ENCODE measurements at regions not wholly inside any gene's neighbourhood (a gene's known extent, or its start where the extent isn't known, plus 50 kb on each side); places are given as distances from the start of the nearest gene placed in this dataset.

DNA sequence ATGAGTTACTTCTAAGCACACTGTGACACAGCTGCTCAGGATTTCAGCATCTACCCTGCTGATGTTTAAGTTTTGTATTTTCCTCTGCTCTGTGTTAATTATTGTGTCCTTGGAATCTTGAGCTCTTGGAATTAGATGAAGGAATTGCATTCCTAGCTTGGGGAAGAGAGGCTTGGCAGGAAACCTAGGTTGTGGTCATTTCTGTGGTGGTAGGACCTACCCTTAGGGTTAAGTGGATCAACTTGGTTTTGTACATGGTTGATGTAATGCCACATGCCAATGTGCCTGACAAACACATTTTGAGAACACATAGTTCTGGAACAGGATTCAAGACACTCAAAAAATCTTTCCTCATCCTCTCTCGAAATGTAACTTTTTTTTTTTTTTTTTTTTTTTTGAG, 264.5 kb upstream of the MEX3C start:
- H3K79me2 ChIP-seq (ENCODE audit: control insufficient read depth, insufficient read depth, low read length) = no peaks in the 10 kb centered on the region
- H3K27ac ChIP-seq (ENCODE audit: control insufficient read depth, insufficient read depth) = no peak overlapping the region
- CTCF ChIA-PET = no interaction called here
- in situ Hi-C loops (cut with MboI) = no loop called here
- SMC1A ChIA-PET (ENCODE audit: uncharacterized antibody, unreplicated experiment) = no interaction called here
- no peaks in the 10 kb centered on the region for H4K20me1 ChIP-seq (ENCODE audit: control insufficient read depth, insufficient read depth)
- H3K4me2 ChIP-seq (ENCODE audit: control insufficient read depth, insufficient read depth) = no peak overlapping the region
- no CpG with 5 or more reads among the region's 1 CpG for WGBS (ENCODE audit: insufficient coverage, insufficient replicate concordance, low lambda C conversion rate, missing lambda C conversion rate)
- no peak for DNase-seq (ENCODE audit: low read depth, low spot score)
- H3K9me3 ChIP-seq (replicated peaks; ENCODE audit: control insufficient read depth, insufficient read depth, low read length) = no peaks in the 10 kb centered on the region
- FAIRE-seq = no peak
- H3K36me3 ChIP-seq (ENCODE audit: control insufficient read depth in 2 of 2, insufficient read depth in 2 of 2, low read length in 1 of 2) = no peaks in the 10 kb centered on the region
- TF ChIP-seq SPI1 (IDR thresholded peaks at IDR 0.05; ENCODE audit: borderline replicate concordance, insufficient read depth, low read depth, low read length) (no peak), BRCA1 (IDR thresholded peaks at IDR 0.05; ENCODE audit: low read depth, low read length) (no peak)
- intact Hi-C loops (cut with micrococcal nuclease; ENCODE audit: unreplicated experiment) = no loop called here
- H3K4me3 ChIP-seq = no peak overlapping the region
- H3K27me3 ChIP-seq (replicated peaks in 1 of 2; ENCODE audit: control insufficient read depth in 2 of 2, insufficient read depth in 2 of 2, low read length in 1 of 2) = no peaks in the 10 kb centered on the region
- RAD21 ChIA-PET (ENCODE audit: unreplicated experiment) = no interaction called here
- no TSS peak for BruUV-seq (replicated peaks)
- H3K4me1 ChIP-seq (ENCODE audit: control insufficient read depth, insufficient read depth, low read length) = no peaks in the 10 kb centered on the region
- H2AFZ ChIP-seq (ENCODE audit: control insufficient read depth, low read depth, low read length) = no peak overlapping the region
- ATAC-seq = no peak
- POLR2A ChIA-PET = no interaction called here
- no peak overlapping the region for H3K9ac ChIP-seq (ENCODE audit: control insufficient read depth, insufficient read depth, low read length)

DNA sequence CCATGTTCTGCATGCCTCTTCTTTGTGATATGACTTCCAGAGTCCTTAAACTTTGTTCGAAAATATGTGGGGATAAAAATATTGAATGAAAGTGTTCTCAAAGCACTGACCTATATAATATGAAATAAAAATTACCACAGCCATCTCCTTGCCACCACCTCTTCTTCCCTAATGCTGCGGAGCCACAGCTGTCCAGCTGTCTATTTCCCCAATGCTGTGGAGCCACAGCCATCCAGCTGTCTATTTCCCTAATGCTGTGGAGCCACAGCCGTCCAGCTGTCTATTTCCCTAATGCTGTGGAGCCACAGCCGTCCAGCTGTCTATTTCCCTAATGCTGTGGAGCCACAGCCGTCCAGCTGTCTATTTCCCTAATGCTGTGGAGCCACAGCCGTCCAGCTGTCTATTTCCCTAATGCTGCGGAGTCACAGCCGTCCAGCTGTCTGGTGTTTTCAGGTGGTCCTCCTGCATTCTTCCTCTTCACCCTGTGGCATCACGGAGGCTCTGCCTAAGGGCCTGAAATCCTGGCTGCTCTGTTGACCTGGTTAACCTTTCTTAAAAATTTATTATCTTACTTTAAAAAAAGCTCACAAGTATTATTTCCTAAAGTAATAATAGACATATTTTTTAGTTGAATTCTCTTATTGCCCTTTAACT, 266.1 kb upstream of the MEX3C start:
- Histone ChIP-seq H3K9me3 (replicated peaks; ENCODE audit: control insufficient read depth, insufficient read depth, low read length) (no peaks in the 10 kb centered on the region), H3K4me2 (ENCODE audit: control insufficient read depth, insufficient read depth) (no peak overlapping the region), H3K36me3 (ENCODE audit: control insufficient read depth in 2 of 2, insufficient read depth in 2 of 2, low read length in 1 of 2) (no peaks in the 10 kb centered on the region), H2AFZ (ENCODE audit: control insufficient read depth, low read depth, low read length) (no peak overlapping the region), H3K4me1 (ENCODE audit: control insufficient read depth, insufficient read depth, low read length) (no peaks in the 10 kb centered on the region), H4K20me1 (ENCODE audit: control insufficient read depth, insufficient read depth) (no peaks in the 10 kb centered on the region), H3K9ac (ENCODE audit: control insufficient read depth, insufficient read depth, low read length) (no peak overlapping the region), H3K27ac (ENCODE audit: control insufficient read depth, insufficient read depth) (no peak overlapping the region), H3K4me3 (no peak overlapping the region), H3K79me2 (ENCODE audit: control insufficient read depth, insufficient read depth, low read length) (no peaks in the 10 kb centered on the region), H3K27me3 (replicated peaks in 1 of 2; ENCODE audit: control insufficient read depth in 2 of 2, insufficient read depth in 2 of 2, low read length in 1 of 2) (no peaks in the 10 kb centered on the region)
- intact Hi-C loops (cut with micrococcal nuclease; ENCODE audit: unreplicated experiment) = no loop called here
- POLR2A ChIA-PET = no interaction called here
- RAD21 ChIA-PET (ENCODE audit: unreplicated experiment) = no interaction called here
- DNase-seq (ENCODE audit: low read depth, low spot score) = no peak
- no TSS peak for BruUV-seq (replicated peaks)
- WGBS (ENCODE audit: insufficient coverage, insufficient replicate concordance, low lambda C conversion rate, missing lambda C conversion rate) = 23% methylated on average over 9 of the region's 9 CpGs
- ATAC-seq = no peak
- CTCF ChIA-PET = interaction anchor here (0.7 kb wide), 1 partner anchor 15 kb away, joined by 3 read pairs; no protein-coding TSS in a partner anchor
- no peak for FAIRE-seq
- SMC1A ChIA-PET (ENCODE audit: uncharacterized antibody, unreplicated experiment) = no interaction called here
- in situ Hi-C loops (cut with MboI) = no loop called here
- TF ChIP-seq JUND (IDR thresholded peaks at IDR 0.05; ENCODE audit: low read depth, low read length) = no peak
- TF ChIP-seq, protein P1, sequence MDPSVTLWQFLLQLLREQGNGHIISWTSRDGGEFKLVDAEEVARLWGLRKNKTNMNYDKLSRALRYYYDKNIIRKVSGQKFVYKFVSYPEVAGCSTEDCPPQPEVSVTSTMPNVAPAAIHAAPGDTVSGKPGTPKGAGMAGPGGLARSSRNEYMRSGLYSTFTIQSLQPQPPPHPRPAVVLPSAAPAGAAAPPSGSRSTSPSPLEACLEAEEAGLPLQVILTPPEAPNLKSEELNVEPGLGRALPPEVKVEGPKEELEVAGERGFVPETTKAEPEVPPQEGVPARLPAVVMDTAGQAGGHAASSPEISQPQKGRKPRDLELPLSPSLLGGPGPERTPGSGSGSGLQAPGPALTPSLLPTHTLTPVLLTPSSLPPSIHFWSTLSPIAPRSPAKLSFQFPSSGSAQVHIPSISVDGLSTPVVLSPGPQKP (IDR thresholded peaks at IDR 0.05; ENCODE audit: low read depth, low read length) = no peak
- TF ChIP-seq, protein P2, sequence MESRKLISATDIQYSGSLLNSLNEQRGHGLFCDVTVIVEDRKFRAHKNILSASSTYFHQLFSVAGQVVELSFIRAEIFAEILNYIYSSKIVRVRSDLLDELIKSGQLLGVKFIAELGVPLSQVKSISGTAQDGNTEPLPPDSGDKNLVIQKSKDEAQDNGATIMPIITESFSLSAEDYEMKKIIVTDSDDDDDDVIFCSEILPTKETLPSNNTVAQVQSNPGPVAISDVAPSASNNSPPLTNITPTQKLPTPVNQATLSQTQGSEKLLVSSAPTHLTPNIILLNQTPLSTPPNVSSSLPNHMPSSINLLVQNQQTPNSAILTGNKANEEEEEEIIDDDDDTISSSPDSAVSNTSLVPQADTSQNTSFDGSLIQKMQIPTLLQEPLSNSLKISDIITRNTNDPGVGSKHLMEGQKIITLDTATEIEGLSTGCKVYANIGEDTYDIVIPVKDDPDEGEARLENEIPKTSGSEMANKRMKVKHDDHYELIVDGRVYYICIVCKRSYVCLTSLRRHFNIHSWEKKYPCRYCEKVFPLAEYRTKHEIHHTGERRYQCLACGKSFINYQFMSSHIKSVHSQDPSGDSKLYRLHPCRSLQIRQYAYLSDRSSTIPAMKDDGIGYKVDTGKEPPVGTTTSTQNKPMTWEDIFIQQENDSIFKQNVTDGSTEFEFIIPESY (IDR thresholded peaks at IDR 0.05) = no peak
- no peak for TF ChIP-seq ASH2L (IDR thresholded peaks at IDR 0.05; ENCODE audit: borderline replicate concordance, low read depth)
- TF ChIP-seq EP300 (IDR thresholded peaks at IDR 0.05; ENCODE audit: borderline replicate concordance in 1 of 2, control insufficient read depth in 1 of 2, low read depth in 2 of 2, low read length in 2 of 2) = no peak
- TF ChIP-seq NFYA (IDR thresholded peaks at IDR 0.05; ENCODE audit: borderline replicate concordance, low read depth, low read length) = no peak
- TF ChIP-seq POU2F2 (IDR thresholded peaks at IDR 0.05; ENCODE audit: borderline replicate concordance, low read depth, low read length) = no peak
- TF ChIP-seq SUPT20H (IDR thresholded peaks at IDR 0.05; ENCODE audit: borderline replicate concordance, control insufficient read depth, low read depth, low read length) = no peak
- TF ChIP-seq ZNF217 (IDR thresholded peaks at IDR 0.05) = no peak
- TF ChIP-seq ZZZ3 (IDR thresholded peaks at IDR 0.05; ENCODE audit: control insufficient read depth, insufficient read length, low read depth) = no peak
- TF ChIP-seq, protein P3, sequence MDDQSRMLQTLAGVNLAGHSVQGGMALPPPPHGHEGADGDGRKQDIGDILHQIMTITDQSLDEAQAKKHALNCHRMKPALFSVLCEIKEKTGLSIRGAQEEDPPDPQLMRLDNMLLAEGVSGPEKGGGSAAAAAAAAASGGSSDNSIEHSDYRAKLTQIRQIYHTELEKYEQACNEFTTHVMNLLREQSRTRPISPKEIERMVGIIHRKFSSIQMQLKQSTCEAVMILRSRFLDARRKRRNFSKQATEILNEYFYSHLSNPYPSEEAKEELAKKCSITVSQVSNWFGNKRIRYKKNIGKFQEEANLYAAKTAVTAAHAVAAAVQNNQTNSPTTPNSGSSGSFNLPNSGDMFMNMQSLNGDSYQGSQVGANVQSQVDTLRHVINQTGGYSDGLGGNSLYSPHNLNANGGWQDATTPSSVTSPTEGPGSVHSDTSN (IDR thresholded peaks at IDR 0.05; ENCODE audit: insufficient replicate concordance, low read depth, low read length) = no peak

All from GM12878 (cell line).